BLaER1 treated with 17β-estradiol and CSF1 and Interleukin-3, amounts not matched to agents 10 nM and 100 nM (cell line): ENCODE measurements at regions not wholly inside any gene's neighbourhood (a gene's known extent, or its start where the extent isn't known, plus 50 kb on each side); places are given as distances from the start of the nearest gene placed in this dataset.
"Not testable (repeated sequence)": the region's sequence is repeated elsewhere in the genome, so short reads cannot be mapped to it uniquely, and the experiment has no call there.

Source experiments
- H3K27ac ChIP-seq, 11 experiments: shearing (Covaris generic); formaldehyde crosslinking; 2 replicates each; pipeline ENCODE4 v1.8.1; 2022
- H3K27me3 ChIP-seq, 11 experiments: shearing (Covaris generic); formaldehyde crosslinking; 2 replicates each; pipeline ENCODE4 v1.8.1; 2022
- H3K36me3 ChIP-seq, 11 experiments: shearing (Covaris generic); formaldehyde crosslinking; 2 replicates each; pipeline ENCODE4 v1.8.1; 2022
- H3K4me1 ChIP-seq, 10 experiments: shearing (Covaris generic); formaldehyde crosslinking; 2 replicates each; pipeline ENCODE4 v1.8.1; 2022
- H3K4me2 ChIP-seq, 11 experiments: shearing (Covaris generic); formaldehyde crosslinking; 2 replicates each; pipeline ENCODE4 v1.8.1; 2022
- H3K4me3 ChIP-seq, 10 experiments: shearing (Covaris generic); formaldehyde crosslinking; 2 replicates each; pipeline ENCODE4 v1.8.1; 2022
- H3K9ac ChIP-seq, 11 experiments: shearing (Covaris generic); formaldehyde crosslinking; 2 replicates each; pipeline ENCODE4 v1.8.1; 2022
- H3K9me3 ChIP-seq, 11 experiments: shearing (Covaris generic); formaldehyde crosslinking; replicated peaks in 1 of 11; 2 replicates each; pipeline ENCODE4 v1.8.1; 2022
- H4K20me1 ChIP-seq, 11 experiments: shearing (Covaris generic); formaldehyde crosslinking; 2 replicates each; pipeline ENCODE4 v1.8.1; 2022
- Cebpa-rat ChIP-seq, 11 experiments: shearing (Covaris generic); IDR thresholded peaks; 2 replicates each; pipeline ENCODE4 v1.8.1; 2022

DNA sequence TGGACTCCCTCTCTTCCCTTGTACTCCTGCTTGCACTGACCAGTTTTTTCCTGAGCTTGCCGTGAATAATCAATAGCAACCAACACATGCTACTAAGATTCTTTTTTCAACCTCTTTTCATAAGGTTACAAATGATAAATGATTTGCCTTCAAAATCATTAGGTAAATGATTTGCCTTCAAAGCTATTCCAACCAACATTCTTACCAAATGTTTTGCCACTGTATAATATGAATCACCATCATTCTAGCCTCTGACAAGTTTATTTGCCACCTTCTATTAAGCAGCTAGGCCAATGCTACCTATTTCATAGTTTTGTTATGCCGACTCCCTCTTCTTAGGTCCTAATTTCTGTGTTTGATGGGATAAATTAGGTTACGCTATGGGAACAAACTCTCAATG lies 385.1 kb downstream of the DTWD2 start:
- no peaks in the 10 kb centered on the region for H3K9me3 ChIP-seq
- no peak overlapping the region for H3K9ac ChIP-seq
- H3K4me1 ChIP-seq = peaks cover 0 to 7% (median 0%) of the 10 kb centered on the region in 10 experiments; a peak in 4 of 20 replicates
- no peaks in the 10 kb centered on the region for H4K20me1 ChIP-seq
- no peaks in the 10 kb centered on the region for H3K27me3 ChIP-seq
- no peak for TF ChIP-seq Cebpa-rat (IDR thresholded peaks at IDR 0.05)
- H3K36me3 ChIP-seq = no peaks in the 10 kb centered on the region
- no peak overlapping the region for H3K4me2 ChIP-seq
- H3K4me3 ChIP-seq = no peak overlapping the region
- H3K27ac ChIP-seq = no peak overlapping the region

DNA sequence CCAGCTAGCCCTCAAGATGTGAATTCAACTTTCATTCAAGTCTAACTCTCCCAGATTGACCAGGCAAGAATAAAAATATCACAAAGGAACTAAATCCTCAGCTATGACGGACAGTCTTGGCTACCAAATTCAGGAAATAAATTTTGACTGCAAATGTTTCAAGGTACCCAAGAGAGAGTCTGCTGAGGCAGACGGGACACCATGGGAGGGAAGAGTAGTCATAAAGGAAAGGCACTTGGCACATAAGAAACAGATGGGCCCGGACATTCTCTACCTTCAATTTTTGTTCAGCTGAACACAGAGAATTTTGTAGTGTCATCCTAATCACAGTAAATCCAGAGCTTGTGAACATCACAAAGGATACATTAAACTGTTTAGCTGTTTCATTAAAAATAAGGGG lies 390.0 kb downstream of the DTWD2 start:
- H3K9me3 ChIP-seq = no peaks in the 10 kb centered on the region
- no peaks in the 10 kb centered on the region for H3K27me3 ChIP-seq
- no peaks in the 10 kb centered on the region for H3K36me3 ChIP-seq
- no peaks in the 10 kb centered on the region for H4K20me1 ChIP-seq
- no peak overlapping the region for H3K27ac ChIP-seq
- peaks cover 0 to 11% (median 0%) of the 10 kb centered on the region in 10 experiments; a peak in 4 of 20 replicates for H3K4me1 ChIP-seq
- H3K4me3 ChIP-seq = no peak overlapping the region
- H3K9ac ChIP-seq = no peak overlapping the region
- H3K4me2 ChIP-seq = no peak overlapping the region
- no peak for TF ChIP-seq Cebpa-rat (IDR thresholded peaks at IDR 0.05)

DNA sequence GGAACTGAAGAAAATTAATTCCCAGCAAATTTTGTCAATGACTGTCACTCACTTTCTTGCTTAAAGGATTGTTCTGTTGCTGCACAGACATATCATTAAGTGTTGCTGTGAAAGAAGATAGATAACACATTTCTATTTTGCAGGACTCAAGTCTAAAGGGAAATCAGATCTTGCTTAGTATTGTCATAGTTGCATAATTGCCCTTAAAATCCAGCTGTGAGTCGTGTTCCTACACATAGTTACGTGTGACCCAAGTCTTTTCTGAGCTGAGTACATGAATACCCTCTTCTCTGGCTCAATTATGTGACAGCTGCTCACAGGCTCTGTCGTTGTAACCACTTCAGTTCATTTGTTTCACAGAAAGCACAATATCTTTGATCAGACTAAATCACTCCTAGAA lies 390.8 kb downstream of the DTWD2 start:
- Histone ChIP-seq H3K27ac (no peak overlapping the region), H4K20me1 (no peaks in the 10 kb centered on the region), H3K27me3 (no peaks in the 10 kb centered on the region), H3K4me1 (peaks cover 0 to 11% (median 0%) of the 10 kb centered on the region in 10 experiments; a peak in 4 of 20 replicates), H3K4me3 (no peak overlapping the region), H3K36me3 (no peaks in the 10 kb centered on the region), H3K4me2 (no peak overlapping the region), H3K9ac (no peak overlapping the region), H3K9me3 (no peaks in the 10 kb centered on the region)
- no peak for TF ChIP-seq Cebpa-rat (IDR thresholded peaks at IDR 0.05)

DNA sequence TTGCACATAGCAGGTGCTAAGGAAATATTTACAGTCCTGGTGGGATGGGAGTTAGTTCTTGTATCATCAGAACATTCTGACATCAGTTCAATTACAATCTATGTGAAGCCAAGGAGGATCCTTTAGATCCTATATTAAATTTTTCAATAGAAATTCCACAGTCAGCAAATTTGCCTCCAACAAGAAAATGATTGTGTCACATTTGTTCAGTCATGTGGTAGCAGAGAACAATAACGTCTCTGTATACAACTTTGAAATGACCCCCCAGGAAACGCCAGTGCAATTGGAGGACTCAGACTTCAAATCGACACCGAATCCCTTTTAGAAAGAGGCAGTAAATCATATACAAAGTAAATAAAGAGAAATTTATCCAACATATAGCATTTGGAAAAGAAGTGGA lies 392.1 kb downstream of the DTWD2 start:
- no peak for TF ChIP-seq Cebpa-rat (IDR thresholded peaks at IDR 0.05)
- Histone ChIP-seq H3K4me1 (peaks cover 0 to 11% (median 0%) of the 10 kb centered on the region in 10 experiments; a peak in 4 of 20 replicates), H3K36me3 (no peaks in the 10 kb centered on the region), H3K27ac (no peak overlapping the region), H3K9ac (no peak overlapping the region), H3K4me3 (no peak overlapping the region), H3K4me2 (no peak overlapping the region), H4K20me1 (no peaks in the 10 kb centered on the region), H3K27me3 (no peaks in the 10 kb centered on the region), H3K9me3 (no peaks in the 10 kb centered on the region)

DNA sequence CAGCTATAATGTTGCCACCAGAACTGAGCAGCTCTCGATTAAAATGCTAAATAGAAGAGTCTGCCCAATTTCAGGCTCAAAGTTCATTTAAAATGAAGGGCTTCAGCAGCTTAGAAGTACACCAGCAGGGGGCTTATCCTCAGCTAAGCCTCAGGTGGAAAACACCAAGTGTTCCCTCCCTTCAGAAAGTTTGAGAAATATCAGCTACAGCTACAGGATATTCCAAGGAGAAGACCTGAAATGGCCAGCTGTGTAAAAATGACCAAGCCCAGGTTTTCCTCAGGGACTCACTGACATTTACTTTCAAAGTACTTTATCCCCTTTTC lies 395.4 kb downstream of the DTWD2 start:
- no peak overlapping the region for H3K4me3 ChIP-seq
- no peaks in the 10 kb centered on the region for H3K36me3 ChIP-seq
- peaks cover 0 to 6% (median under 1%) of the 10 kb centered on the region in 10 experiments; a peak in 4 of 20 replicates for H3K4me1 ChIP-seq
- no peaks in the 10 kb centered on the region for H3K27me3 ChIP-seq
- H4K20me1 ChIP-seq = no peaks in the 10 kb centered on the region
- TF ChIP-seq Cebpa-rat (IDR thresholded peaks at IDR 0.05) = no peak
- no peak overlapping the region for H3K9ac ChIP-seq
- H3K4me2 ChIP-seq = no peak overlapping the region
- H3K27ac ChIP-seq = no peak overlapping the region
- H3K9me3 ChIP-seq = no peaks in the 10 kb centered on the region

DNA sequence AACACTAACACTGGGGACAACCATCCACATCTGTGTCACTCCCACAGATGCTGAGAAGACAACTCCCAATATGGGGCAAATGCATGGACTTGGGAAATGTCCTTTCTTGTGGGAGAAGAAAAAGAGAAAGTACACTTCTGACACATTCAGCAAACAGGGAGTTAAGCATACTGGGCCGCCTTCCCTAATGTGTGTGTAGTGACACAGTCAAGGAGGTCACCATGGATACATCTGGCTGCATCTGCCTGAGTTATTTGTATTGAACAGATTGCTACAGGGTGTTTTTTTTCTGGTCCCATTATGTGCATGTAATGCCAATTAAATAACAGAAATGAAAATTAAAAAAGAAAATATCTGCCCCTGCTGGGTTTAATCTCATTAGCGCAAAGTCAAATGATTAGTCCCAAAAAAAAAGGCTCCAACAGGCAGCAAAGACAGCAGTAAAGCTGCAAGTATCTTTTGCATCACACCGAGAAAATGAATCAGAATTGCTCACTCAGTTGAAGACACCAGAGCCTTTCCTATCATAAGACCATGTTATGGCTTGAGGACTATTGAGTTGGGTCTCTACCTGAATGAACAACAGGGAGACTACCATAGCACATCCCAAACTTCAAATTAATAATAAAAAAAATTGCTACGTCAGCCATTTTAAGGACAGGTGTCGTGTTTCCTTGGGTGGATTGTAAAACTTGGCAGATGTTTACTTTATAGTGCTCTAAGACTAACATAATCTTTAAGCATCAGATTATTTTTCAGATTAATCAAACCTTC lies 395.9 kb downstream of the DTWD2 start:
- Histone ChIP-seq H3K4me3 (no peak overlapping the region), H3K9ac (no peak overlapping the region), H3K27ac (no peak overlapping the region), H3K27me3 (no peaks in the 10 kb centered on the region), H4K20me1 (no peaks in the 10 kb centered on the region), H3K4me1 (peaks cover 0 to 6% (median 0%) of the 10 kb centered on the region in 10 experiments; a peak in 3 of 20 replicates), H3K4me2 (no peak overlapping the region), H3K36me3 (no peaks in the 10 kb centered on the region), H3K9me3 (no peaks in the 10 kb centered on the region)
- TF ChIP-seq Cebpa-rat (IDR thresholded peaks at IDR 0.05) = no peak

DNA sequence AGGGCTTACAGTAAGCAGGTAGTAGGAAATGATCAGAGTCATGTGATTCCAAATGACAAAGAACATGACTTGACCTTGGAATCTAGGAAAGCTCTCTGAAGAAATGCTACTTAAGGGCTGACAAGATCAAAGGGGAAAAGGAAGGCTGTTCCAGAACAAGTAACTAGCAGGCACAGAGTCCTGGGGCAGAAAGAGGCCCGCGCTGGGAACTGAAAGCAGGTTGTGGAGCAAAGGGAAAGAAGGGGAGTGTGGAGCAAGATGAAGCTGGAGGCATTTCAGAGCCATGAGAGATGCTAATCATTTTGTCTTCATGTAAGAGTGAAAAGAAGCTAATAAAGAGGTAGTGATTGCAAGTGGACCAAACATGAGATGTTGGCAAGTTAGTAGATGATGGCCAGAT lies 397.5 kb downstream of the DTWD2 start:
- H3K9ac ChIP-seq = no peak overlapping the region
- H3K27me3 ChIP-seq = no peaks in the 10 kb centered on the region

DNA sequence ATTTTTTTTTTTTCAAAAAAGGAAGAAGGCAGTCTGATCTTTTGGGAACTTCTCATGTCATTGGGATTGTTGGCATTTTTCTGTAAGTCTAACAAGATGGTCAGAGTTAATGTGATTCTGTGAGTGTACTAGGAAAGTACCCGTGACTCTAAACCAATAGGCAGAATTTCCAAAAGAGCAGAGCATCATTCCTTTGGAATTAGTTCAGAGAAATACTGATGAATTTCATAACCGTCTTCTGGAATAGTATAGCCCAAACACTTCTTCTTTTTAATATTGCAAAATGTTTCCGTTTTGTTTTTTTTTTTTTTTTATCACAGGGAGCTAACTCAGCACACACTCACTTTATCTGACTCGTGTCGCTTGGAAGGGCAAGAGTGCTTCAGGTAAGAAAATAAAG lies 407.4 kb downstream of the DTWD2 start:
- no peaks in the 10 kb centered on the region for H3K36me3 ChIP-seq
- no peak overlapping the region for H3K27ac ChIP-seq
- H4K20me1 ChIP-seq = no peaks in the 10 kb centered on the region
- no peak for TF ChIP-seq Cebpa-rat (IDR thresholded peaks at IDR 0.05)
- H3K27me3 ChIP-seq = no peaks in the 10 kb centered on the region
- no peak overlapping the region for H3K4me3 ChIP-seq
- H3K9ac ChIP-seq = no peak overlapping the region
- H3K4me2 ChIP-seq = no peak overlapping the region
- H3K4me1 ChIP-seq = no peaks in the 10 kb centered on the region
- no peaks in the 10 kb centered on the region for H3K9me3 ChIP-seq

More for the DNA sequence above, 397.5 kb downstream of the DTWD2 start:
- Histone ChIP-seq H3K4me2 (no peak overlapping the region), H4K20me1 (no peaks in the 10 kb centered on the region), H3K36me3 (no peaks in the 10 kb centered on the region), H3K27ac (no peak overlapping the region), H3K9me3 (no peaks in the 10 kb centered on the region), H3K4me1 (peaks cover 0 to 6% (median 0%) of the 10 kb centered on the region in 10 experiments; a peak in 3 of 20 replicates), H3K4me3 (no peak overlapping the region)
- TF ChIP-seq Cebpa-rat (IDR thresholded peaks at IDR 0.05) = no peak

DNA sequence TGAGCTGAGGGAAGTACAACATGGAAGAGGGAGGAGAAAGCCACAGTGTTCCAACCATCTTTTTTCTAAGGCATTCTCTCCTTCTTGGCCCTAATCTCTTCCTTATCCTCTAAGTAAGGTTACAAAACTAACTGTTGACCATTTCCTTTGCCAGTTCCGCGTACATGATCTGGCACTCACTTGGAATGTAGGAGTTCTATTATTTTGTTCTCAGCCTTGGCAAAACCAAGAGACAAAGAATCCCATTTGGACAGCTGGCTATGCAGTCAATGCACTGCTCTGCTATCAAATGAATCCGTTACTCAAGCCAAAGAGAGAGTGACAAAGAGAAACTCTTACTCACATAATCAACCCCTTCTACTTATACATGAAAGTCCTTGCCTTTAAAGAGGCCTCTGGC lies 410.3 kb downstream of the DTWD2 start:
- H3K27ac ChIP-seq = no peak overlapping the region
- H3K4me3 ChIP-seq = no peak overlapping the region
- TF ChIP-seq Cebpa-rat (IDR thresholded peaks at IDR 0.05) = no peak
- no peaks in the 10 kb centered on the region for H4K20me1 ChIP-seq
- no peaks in the 10 kb centered on the region for H3K36me3 ChIP-seq
- no peak overlapping the region for H3K9ac ChIP-seq
- H3K4me1 ChIP-seq = no peaks in the 10 kb centered on the region
- no peak overlapping the region for H3K4me2 ChIP-seq
- H3K27me3 ChIP-seq = no peaks in the 10 kb centered on the region
- H3K9me3 ChIP-seq = no peaks in the 10 kb centered on the region

DNA sequence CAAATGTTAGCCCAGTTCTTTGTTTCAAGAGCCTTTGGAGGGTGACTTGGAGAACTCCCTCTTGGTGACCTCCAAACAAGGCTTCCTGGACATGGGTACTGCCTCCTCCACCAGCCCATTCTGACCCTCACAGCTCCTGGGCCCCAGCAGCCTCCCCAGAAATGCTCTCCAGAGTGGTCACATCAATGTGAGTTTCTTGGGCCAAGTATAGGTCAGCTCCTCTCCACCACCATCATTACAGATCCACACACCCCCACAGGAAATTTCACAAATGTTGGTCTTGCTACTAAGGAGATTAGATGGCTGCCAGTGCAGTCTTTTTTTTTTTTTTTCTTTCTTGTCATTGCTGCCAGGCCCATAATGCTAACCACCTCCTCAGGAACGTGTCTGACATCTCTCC lies 410.7 kb downstream of the DTWD2 start:
- Histone ChIP-seq H3K4me1 (no peaks in the 10 kb centered on the region), H3K4me3 (no peak overlapping the region)
- no peak for TF ChIP-seq Cebpa-rat (IDR thresholded peaks at IDR 0.05)

DNA sequence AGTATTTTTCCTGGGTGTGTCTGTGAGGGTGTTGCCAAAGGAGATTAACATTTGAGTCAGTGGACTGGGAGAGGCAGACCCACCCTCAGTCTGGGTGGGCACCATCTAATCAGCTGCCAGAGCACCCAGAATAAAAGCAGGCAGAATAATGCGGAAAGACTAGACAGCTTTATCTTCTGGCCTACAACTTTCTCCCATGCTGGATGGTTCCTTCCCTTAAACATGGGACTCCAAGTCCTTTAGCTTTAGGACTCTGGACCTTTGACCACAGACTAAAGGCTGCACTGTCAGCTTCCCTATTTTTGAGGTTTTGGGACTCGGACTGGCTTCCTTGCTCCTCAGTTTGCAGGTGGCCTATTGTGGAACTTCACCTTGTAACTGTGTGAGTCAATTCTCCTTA lies 418.1 kb downstream of the DTWD2 start:
- not testable (repeated sequence) for H3K36me3 ChIP-seq, H3K27me3 ChIP-seq, H4K20me1 ChIP-seq, H3K4me2 ChIP-seq, H3K9ac ChIP-seq, H3K27ac ChIP-seq, H3K9me3 ChIP-seq, H3K4me3 ChIP-seq, H3K4me1 ChIP-seq

More for the DNA sequence above, 410.7 kb downstream of the DTWD2 start:
- Histone ChIP-seq H3K9me3 (no peaks in the 10 kb centered on the region), H3K4me2 (no peak overlapping the region), H4K20me1 (no peaks in the 10 kb centered on the region), H3K27me3 (no peaks in the 10 kb centered on the region), H3K27ac (no peak overlapping the region), H3K36me3 (no peaks in the 10 kb centered on the region), H3K9ac (no peak overlapping the region)

DNA sequence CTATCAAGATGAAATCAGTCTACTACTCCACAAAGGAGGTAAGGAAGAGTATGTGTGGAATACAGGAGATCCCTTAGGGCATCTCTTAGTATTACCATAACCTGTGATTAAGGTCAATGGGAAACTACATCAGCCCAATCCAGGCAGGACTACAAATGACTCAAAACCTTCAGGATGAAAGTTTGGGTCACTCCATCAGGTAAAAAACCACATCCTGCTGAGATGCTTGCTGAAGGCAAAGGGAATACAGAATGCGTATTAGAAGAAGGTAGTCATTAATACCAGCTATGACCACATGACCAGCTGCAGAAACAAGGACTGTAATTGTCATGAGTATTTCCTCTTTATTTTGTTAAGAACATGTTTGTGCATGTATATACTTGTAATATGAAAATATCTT lies 418.8 kb downstream of the DTWD2 start:
- H3K4me1 ChIP-seq, H3K36me3 ChIP-seq, H3K4me2 ChIP-seq, H3K9me3 ChIP-seq, H4K20me1 ChIP-seq, H3K27ac ChIP-seq, H3K4me3 ChIP-seq, H3K9ac ChIP-seq, H3K27me3 ChIP-seq: not testable (repeated sequence)
